IPS-18a (cell line): ENCODE measurements at regions not wholly inside any gene's neighbourhood (a gene's known extent, or its start where the extent isn't known, plus 50 kb on each side); places are given as distances from the start of the nearest gene placed in this dataset.
"Not testable (repeated sequence)": the region's sequence is repeated elsewhere in the genome, so short reads cannot be mapped to it uniquely, and the experiment has no call there.

Experiments
- H3K27ac ChIP-seq: one replicate; pipeline ENCODE4 v1.5.1; 2013; ENCODE audit warnings: low read length
- H3K27me3 ChIP-seq: one replicate; pipeline ENCODE4 v1.6.1; 2013; ENCODE audit warnings: mild to moderate bottlenecking, low read length; ENCODE audit not compliant: control insufficient read depth, insufficient read depth
- H3K36me3 ChIP-seq: one replicate; pipeline ENCODE4 v1.6.1; 2013; ENCODE audit warnings: low read depth, low read length; ENCODE audit not compliant: control insufficient read depth
- H3K4me1 ChIP-seq: one replicate; pipeline ENCODE4 v1.6.1; 2013; ENCODE audit warnings: low read depth, low read length; ENCODE audit not compliant: control insufficient read depth
- H3K4me3 ChIP-seq: one replicate; pipeline ENCODE4 v1.5.1; 2013; ENCODE audit warnings: low read length
- H3K9ac ChIP-seq: one replicate; pipeline ENCODE4 v1.6.1; 2013; ENCODE audit warnings: mild to moderate bottlenecking, low read length, moderate library complexity
- H3K9me3 ChIP-seq: one replicate; pipeline ENCODE4 v1.6.1; 2013; ENCODE audit warnings: low read depth, low read length; ENCODE audit not compliant: control insufficient read depth

DNA sequence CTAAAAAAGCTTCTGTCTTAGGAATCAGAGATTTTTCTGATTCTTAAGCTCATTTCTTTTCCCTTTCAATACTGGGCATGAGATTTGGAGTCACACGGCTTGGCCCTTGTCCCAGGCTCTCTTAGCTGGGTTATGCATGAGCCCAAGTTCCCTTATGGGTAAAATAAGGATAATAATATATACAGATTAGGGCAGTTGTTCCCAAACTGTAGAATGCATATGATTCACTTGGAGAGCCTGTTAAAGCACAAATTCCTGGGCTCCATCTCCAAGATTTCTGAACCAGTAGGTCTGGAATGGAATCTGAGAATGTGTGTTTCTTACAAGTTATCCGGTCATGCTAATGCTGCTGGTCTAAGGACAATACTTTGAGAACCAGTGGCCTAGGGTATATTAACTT, 154.0 kb downstream of the REEP3 start:
- no peak overlapping the region for H3K4me3 ChIP-seq
- no peaks in the 10 kb centered on the region for H3K36me3 ChIP-seq
- H3K9me3 ChIP-seq: no peaks in the 10 kb centered on the region
- no peak overlapping the region for H3K27ac ChIP-seq
- peaks cover 26% of the 10 kb centered on the region for H3K4me1 ChIP-seq
- H3K9ac ChIP-seq: no peak overlapping the region
- no peaks in the 10 kb centered on the region for H3K27me3 ChIP-seq

DNA sequence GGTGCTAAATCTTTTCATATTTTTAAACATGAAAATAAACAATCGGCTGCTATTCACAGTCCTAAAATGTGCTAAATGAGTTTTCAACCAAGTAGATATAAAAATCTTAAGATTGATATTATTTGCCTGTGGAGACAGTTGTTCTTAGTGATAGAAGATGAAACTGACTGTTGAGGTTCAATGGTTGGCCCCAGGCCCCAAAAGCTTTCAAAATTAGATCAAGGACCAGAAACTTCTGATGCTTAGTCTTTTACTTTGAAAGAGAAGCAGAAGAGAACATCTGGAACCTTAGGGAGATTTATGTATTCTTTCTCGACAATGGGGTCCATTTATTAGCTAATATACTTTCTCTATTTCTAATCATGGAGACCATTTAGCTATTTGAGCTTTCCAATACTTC, 155.8 kb downstream of the REEP3 start:
- Histone ChIP-seq H3K36me3 (no peaks in the 10 kb centered on the region), H3K9me3 (no peaks in the 10 kb centered on the region), H3K4me1 (peaks cover 7% of the 10 kb centered on the region), H3K27me3 (no peaks in the 10 kb centered on the region), H3K27ac (no peak overlapping the region), H3K4me3 (no peak overlapping the region), H3K9ac (no peak overlapping the region)

DNA sequence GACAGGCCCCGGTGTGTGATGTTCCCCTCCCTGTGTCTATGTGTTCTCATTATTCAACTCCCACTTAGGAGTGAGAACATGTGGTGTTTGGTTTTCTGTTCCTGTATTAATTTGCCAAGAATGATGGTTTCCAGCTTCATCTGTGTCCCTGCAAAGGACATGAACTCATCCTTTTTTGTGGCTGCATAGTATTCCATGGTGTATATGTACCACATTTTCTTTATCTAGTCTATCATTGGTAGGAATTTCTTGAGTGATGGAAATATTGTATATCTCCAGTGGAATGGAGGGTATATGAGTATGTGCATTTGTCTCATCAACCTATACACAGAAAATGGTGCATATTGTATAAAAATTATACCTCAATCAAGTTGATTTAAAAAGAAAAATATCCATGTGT, 159.3 kb downstream of the REEP3 start:
- not testable (repeated sequence) for H3K9ac ChIP-seq, H3K27ac ChIP-seq, H3K4me1 ChIP-seq, H3K36me3 ChIP-seq, H3K4me3 ChIP-seq, H3K9me3 ChIP-seq, H3K27me3 ChIP-seq

DNA sequence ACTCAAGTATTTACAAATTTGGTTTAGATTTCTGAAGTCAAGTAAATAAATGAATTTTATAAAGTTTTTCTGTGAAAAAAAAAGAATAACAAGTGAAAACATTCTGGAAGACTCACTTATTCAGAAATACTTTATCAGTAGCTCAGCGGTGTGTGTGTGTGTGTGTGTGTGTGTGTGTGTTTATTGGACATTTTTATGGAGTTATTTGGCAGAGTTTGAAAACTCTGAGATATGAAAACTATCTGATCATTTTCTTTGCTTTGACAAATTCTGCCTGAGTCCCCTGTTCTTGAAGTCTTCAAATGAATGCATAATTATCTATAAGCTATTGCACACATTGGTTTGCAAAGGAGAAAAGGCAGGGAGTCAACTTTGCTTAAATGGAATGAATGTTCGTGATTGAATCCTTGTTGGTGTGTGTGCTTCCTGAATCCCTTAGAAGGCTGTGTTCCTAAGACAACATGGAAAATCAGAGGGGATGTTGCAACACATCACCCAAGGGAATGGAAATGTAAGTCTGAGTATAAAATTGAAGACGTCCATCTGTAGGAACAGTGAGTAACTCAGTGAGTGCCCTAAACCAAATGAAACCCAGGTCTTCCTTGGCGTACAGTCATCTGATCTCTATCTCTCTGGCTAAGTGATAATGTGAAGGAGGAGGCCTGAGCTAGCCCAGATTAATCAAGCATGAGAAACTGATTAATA, 160.9 kb downstream of the REEP3 start:
- H3K9me3 ChIP-seq: no peaks in the 10 kb centered on the region
- H3K36me3 ChIP-seq: no peaks in the 10 kb centered on the region
- no peak overlapping the region for H3K9ac ChIP-seq
- peaks cover 4% of the 10 kb centered on the region for H3K4me1 ChIP-seq
- no peaks in the 10 kb centered on the region for H3K27me3 ChIP-seq
- no peak overlapping the region for H3K4me3 ChIP-seq
- no peak overlapping the region for H3K27ac ChIP-seq

DNA sequence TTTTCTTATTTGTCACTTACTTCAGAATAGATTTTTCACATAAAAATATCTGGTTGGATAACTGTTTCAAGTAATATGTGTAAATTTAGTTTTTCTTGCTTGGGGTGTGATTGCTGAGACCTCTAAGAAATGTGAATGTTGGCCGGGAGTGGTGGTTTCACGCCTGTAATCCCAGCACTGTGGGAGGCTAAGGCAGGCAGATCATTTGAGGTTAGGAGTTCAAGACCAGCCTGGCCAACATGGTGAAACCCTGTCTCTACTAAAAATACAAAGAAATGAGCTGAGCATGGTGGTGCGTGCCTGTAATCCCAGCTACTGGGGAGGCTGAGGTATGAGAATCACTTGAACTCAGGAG, 161.5 kb downstream of the REEP3 start:
- not testable (repeated sequence) for H3K4me3 ChIP-seq, H3K9me3 ChIP-seq, H3K4me1 ChIP-seq, H3K9ac ChIP-seq, H3K36me3 ChIP-seq, H3K27me3 ChIP-seq, H3K27ac ChIP-seq

DNA sequence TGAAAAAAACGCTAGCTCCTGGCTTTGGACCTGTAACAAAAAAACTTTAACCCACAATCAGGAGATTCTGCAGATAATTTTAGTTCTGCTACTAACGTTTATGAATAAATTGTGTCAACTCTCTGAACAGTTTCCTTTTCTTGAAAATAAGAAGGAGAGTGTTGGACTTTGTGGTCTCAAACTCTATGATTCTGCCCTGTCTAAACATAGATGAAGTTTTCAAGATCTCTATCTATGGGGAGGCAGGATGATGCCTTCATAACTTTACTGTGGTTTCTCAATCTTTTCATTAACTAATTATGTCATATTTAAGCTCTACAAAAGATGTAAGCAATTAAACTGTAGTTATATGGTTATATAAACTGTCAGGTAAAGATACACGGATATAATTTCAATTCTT, 162.0 kb downstream of the REEP3 start:
- Histone ChIP-seq H3K4me3 (no peak overlapping the region), H3K9ac (no peak overlapping the region), H3K4me1 (peaks cover 4% of the 10 kb centered on the region), H3K9me3 (no peaks in the 10 kb centered on the region), H3K36me3 (no peaks in the 10 kb centered on the region), H3K27ac (no peak overlapping the region), H3K27me3 (no peaks in the 10 kb centered on the region)

DNA sequence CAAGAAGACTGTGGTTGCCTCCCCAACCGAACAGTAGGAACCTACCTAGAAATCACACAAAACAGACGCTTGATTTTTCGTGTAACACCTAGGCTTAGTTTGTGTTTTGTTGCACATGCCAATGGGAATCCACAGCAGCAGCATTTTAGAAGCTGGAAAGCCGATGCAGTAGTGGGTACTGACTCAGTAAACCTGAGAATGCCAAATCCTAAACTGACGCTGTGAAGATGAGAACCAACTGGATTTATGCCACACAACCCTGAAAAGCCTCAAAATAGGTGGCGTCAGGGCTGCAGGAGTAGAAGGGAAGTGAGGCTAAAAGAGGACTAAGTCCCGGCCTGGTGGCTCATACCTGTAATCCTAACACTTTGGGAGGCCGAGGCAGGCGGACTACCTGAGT, 162.5 kb downstream of the REEP3 start:
- Histone ChIP-seq H3K36me3 (no peaks in the 10 kb centered on the region), H3K4me3 (no peak overlapping the region), H3K27ac (no peak overlapping the region), H3K9ac (no peak overlapping the region), H3K27me3 (no peaks in the 10 kb centered on the region), H3K9me3 (no peaks in the 10 kb centered on the region), H3K4me1 (peaks cover 4% of the 10 kb centered on the region)

DNA sequence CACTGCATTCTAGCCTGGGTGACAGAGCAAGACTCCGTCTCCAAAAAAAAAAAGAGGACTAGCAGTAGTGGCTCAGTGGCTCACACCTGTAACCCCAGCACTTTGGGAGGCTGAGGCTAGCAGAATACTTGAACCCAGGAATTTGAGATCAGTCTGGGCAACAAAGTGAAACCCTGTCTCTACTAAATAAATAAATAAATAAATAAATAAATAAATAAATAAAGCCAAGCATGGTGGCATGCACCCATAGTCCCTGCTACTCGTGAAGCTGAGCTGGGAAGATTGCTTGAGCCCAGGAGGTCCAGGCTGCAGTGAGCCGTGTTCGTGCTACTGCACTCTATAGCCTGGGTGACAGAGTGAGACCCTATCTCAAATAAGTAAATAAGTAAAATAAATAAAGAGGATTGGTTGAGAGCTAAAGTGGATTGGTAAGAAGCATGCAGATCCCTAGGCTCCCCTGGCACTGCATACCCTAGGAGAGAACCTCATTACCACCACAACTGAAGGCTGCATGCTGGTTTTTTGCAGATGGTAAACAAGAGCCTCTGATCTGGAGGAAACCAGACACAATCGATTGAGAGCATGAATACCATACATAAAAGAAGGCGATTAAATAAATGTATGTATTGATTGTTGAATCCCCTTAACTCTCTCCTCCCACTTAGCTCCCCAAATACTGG, 163.2 kb downstream of the REEP3 start:
- H3K27ac ChIP-seq: no peak overlapping the region
- no peaks in the 10 kb centered on the region for H3K36me3 ChIP-seq
- H3K9ac ChIP-seq: no peak overlapping the region
- H3K27me3 ChIP-seq: no peaks in the 10 kb centered on the region
- H3K9me3 ChIP-seq: no peaks in the 10 kb centered on the region
- peaks cover 4% of the 10 kb centered on the region for H3K4me1 ChIP-seq
- H3K4me3 ChIP-seq: no peak overlapping the region

DNA sequence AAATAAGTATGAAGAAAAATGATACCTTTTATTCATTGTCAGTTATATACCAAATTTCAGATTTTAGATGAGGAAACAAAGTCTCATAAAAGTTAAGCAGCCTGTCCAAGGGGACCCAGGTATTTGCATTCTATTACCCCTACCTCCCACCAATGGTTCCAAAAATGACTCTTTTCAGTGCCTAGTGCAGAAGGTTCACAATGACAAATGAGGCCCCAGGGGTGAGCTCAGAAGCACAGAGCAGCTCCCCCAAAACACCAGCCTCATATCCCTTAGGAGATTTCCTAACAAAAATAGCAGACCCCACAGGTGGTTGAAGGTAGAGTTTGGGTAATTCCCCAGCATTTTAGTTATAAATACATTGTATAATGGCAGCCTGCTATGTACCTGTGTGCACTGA, 168.6 kb downstream of the REEP3 start:
- Histone ChIP-seq H3K4me3 (no peak overlapping the region), H3K9me3 (no peaks in the 10 kb centered on the region), H3K4me1 (peaks cover under 1% of the 10 kb centered on the region), H3K27me3 (no peaks in the 10 kb centered on the region), H3K27ac (no peak overlapping the region), H3K36me3 (no peaks in the 10 kb centered on the region), H3K9ac (no peak overlapping the region)

DNA sequence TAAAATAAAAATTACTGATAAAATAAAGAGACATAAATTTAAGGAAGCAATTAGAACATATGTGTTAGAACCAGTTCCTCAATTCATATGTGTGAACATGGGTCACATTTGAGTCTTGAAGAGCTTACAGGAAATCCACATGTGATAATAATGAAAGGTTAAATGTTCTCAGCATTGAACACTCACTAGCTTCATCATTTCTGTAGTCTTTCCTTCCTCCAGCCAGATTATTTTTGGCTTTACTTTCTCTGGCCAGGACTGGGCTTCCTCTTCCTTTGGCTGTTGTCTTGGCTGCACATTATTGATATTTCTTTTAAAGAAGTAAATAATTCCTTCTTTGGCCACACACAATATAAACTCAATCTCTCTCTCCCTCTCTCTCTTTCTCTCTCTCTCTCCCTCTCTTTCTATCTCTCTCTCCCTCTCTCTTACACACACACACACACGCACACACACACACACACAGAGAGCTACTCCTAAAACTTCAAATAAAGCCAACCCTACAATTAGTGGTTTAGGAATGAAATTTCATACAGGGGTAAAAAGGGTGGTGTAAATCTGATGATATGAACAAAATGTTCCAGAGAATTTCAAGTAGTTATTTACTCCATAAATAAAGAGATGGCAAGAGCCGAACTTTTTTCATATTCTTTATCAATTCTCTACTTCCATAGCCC, 171.2 kb downstream of the REEP3 start:
- H3K4me3 ChIP-seq: no peak overlapping the region
- H3K27ac ChIP-seq: no peak overlapping the region
- H3K9ac ChIP-seq: no peak overlapping the region
- no peaks in the 10 kb centered on the region for H3K4me1 ChIP-seq
- no peaks in the 10 kb centered on the region for H3K27me3 ChIP-seq
- no peaks in the 10 kb centered on the region for H3K36me3 ChIP-seq
- no peaks in the 10 kb centered on the region for H3K9me3 ChIP-seq

DNA sequence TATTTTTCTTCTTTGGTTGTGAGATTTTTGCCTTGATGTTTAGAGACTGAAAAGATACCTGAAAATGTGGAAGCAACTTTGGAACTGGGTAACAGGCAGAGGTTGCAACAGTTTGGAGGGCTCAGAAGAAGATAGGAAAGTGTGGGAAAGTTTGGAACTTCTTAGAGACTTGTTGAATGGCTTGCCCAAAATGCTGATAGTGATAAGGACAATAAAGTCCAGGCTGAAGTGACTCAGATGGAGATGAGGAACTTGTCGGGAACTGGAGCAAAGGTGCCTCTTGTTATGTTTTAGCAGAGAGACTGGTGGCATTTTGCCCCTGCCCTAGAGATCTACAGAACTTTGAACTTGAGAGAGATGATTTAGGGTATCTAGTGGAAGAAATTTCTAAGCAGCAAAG, 171.8 kb downstream of the REEP3 start:
- H3K4me3 ChIP-seq, H3K27me3 ChIP-seq, H3K27ac ChIP-seq, H3K9me3 ChIP-seq, H3K4me1 ChIP-seq, H3K9ac ChIP-seq, H3K36me3 ChIP-seq: not testable (repeated sequence)

DNA sequence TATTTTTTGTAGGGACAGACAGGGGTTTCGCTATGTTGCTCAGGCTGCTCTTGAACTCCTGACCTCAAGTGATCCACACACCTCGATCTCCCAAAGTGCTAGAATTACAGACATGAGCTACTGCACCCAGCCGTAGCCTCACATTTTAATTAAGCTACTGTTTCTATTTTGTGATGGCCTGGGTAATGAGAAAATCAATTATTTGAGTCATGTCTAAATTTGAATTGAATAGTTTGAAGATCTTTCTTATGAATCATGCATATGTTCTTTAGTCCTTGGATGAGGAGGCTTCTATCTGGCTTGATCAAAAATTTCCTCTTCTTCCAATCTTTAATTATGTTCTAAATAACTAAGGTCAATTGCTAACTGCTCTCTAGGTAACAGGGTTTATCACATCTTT, 175.0 kb downstream of the REEP3 start:
- H3K9me3 ChIP-seq: no peaks in the 10 kb centered on the region
- no peaks in the 10 kb centered on the region for H3K4me1 ChIP-seq
- H3K27me3 ChIP-seq: no peaks in the 10 kb centered on the region
- no peak overlapping the region for H3K9ac ChIP-seq
- H3K4me3 ChIP-seq: no peak overlapping the region
- no peaks in the 10 kb centered on the region for H3K36me3 ChIP-seq
- no peak overlapping the region for H3K27ac ChIP-seq
